ENCODE measurements at regions not wholly inside any gene's neighbourhood (a gene's known extent, or its start where the extent isn't known, plus 50 kb on each side); places are given as distances from the start of the nearest gene placed in this dataset.

GRCh38 chr12:84658877-84659276, 253.7 kb downstream of the SLC6A15 start:
- no peak overlapping the region for H2BK5ac ChIP-seq (ENCODE audit: low read depth, low read length, poor library complexity, severe bottlenecking)
- H3K56ac ChIP-seq (ENCODE audit: extremely low read depth, insufficient read depth, low read length), result no peak overlapping the region
- no CpG with 5 or more reads among the region's 2 CpGs for WGBS, 2 experiments (ENCODE audit: extremely low coverage in 2 of 2, insufficient read length in 1 of 2)
- no peak overlapping the region for H4K5ac ChIP-seq (ENCODE audit: low read depth, low read length)
- no peak overlapping the region for H2AK5ac ChIP-seq (ENCODE audit: low read depth, low read length)
- H3K79me1 ChIP-seq (ENCODE audit: low read depth in 1 of 2, low read length in 2 of 2), result no peaks in the 10 kb centered on the region
- H3K36me3 ChIP-seq (ENCODE audit: control insufficient read depth, insufficient read depth, low read length), result no peaks in the 10 kb centered on the region
- no peaks in the 10 kb centered on the region for H3K27me3 ChIP-seq (ENCODE audit: control insufficient read depth, insufficient read depth, low read length)
- no peak overlapping the region for H3K27ac ChIP-seq (ENCODE audit: insufficient read depth, low read length)
- H2BK20ac ChIP-seq (ENCODE audit: low read depth, low read length), result no peak overlapping the region
- no peak for ATAC-seq (ENCODE audit: low read depth)
- H3K4me3 ChIP-seq (ENCODE audit: insufficient read depth, low read depth, low read length), result no peak overlapping the region
- TF ChIP-seq BHLHE40 (IDR thresholded peaks at IDR 0.05; ENCODE audit: low read depth, low read length) (no peak), RFX5 (IDR thresholded peaks at IDR 0.05; ENCODE audit: low read depth, low read length) (no peak), USF2 (IDR thresholded peaks at IDR 0.05; ENCODE audit: low read depth, low read length) (no peak), FOS (IDR thresholded peaks at IDR 0.05; ENCODE audit: low read depth, low read length) (no peak), CEBPB (IDR thresholded peaks at IDR 0.05; ENCODE audit: low read depth, low read length) (no peak), MAFK (IDR thresholded peaks at IDR 0.05; ENCODE audit: low read depth, low read length) (no peak), CTCF (conservative IDR thresholded peaks at IDR 0.05; ENCODE audit: low read depth, low read length) (no peak), RCOR1 (IDR thresholded peaks at IDR 0.05; ENCODE audit: insufficient replicate concordance, low read length) (no peak), NFE2L2 (IDR thresholded peaks at IDR 0.05; ENCODE audit: low read depth, low read length) (no peak)
- POLR2A ChIA-PET (ENCODE audit: unreplicated experiment), result no interaction called here
- H2AFZ ChIP-seq (replicated peaks; ENCODE audit: low read length, poor library complexity), result no peak overlapping the region
- no peaks in the 10 kb centered on the region for H3K9me1 ChIP-seq (ENCODE audit: insufficient read depth, low read length)
- CTCF ChIA-PET, result no interaction called here
- no peaks in the 10 kb centered on the region for H3K9me3 ChIP-seq (ENCODE audit: control insufficient read depth, insufficient read depth, low read length)
- H2BK15ac ChIP-seq (ENCODE audit: low read depth, low read length), result no peak overlapping the region
- H3K9ac ChIP-seq (ENCODE audit: low read depth, low read length), result no peak overlapping the region
- no TSS peak for BruUV-seq (replicated peaks)
- dilution Hi-C loops (cut with HindIII; ENCODE audit: low sequenced_read_pairs, unreplicated experiment) (no loop called here), in situ Hi-C loops (cut with MboI; ENCODE audit: low sequenced_read_pairs) (no loop called here), intact Hi-C loops (cut with micrococcal nuclease) (no loop called here)
- H3K14ac ChIP-seq (replicated peaks; ENCODE audit: low read depth, low read length), result no peak overlapping the region
- no peak for DNase-seq
- no peak overlapping the region for H4K91ac ChIP-seq (ENCODE audit: insufficient read depth, low read depth, low read length)
- no peaks in the 10 kb centered on the region for H4K20me1 ChIP-seq (ENCODE audit: insufficient read depth, low read length)
- H2BK120ac ChIP-seq (ENCODE audit: low read depth, low read length), result no peak overlapping the region
- no peak overlapping the region for H3K4ac ChIP-seq (ENCODE audit: low read depth, low read length)
- no peaks in the 10 kb centered on the region for H3K4me1 ChIP-seq (ENCODE audit: control insufficient read depth, insufficient read depth, low read length)
- H3K4me2 ChIP-seq (ENCODE audit: low read depth, low read length), result no peak overlapping the region
- no peak overlapping the region for H2AK9ac ChIP-seq (replicated peaks; ENCODE audit: low read depth, low read length, poor library complexity)
- no peak overlapping the region for H3K18ac ChIP-seq (ENCODE audit: low read depth, low read length)
- no peak overlapping the region for H4K8ac ChIP-seq (ENCODE audit: low read depth in 2 of 2, low read length in 2 of 2)
- H3K23ac ChIP-seq (ENCODE audit: low read depth, low read length), result no peak overlapping the region

Data from IMR-90 (cell line).